ENCODE measurements at regions not wholly inside any gene's neighbourhood (a gene's known extent, or its start where the extent isn't known, plus 50 kb on each side); places are given as distances from the start of the nearest gene placed in this dataset.

GRCh38 chr5:29309359-29309758, 1884.1 kb upstream of the CDH6 start:
- no peak overlapping the region for H2BK12ac ChIP-seq (ENCODE audit: low read depth, low read length)
- no peak overlapping the region for H4K91ac ChIP-seq (replicated peaks; ENCODE audit: insufficient read length, low read length)
- WGBS, 2 experiments (ENCODE audit: extremely low coverage in 1 of 2, insufficient coverage in 1 of 2, insufficient read length in 1 of 2, insufficient replicate concordance in 2 of 2, low coverage in 1 of 2, low lambda C conversion rate in 2 of 2, missing lambda C conversion rate in 1 of 2), result 89% methylated on average over 1 of the region's 1 CpG; no CpG with 5 or more reads in 1 of the 2 experiments
- no peak overlapping the region for H4K8ac ChIP-seq (ENCODE audit: extremely low read depth, insufficient read depth, low read length)
- no peak overlapping the region for H3K27ac ChIP-seq (ENCODE audit: low read depth, low read length)
- H3K4ac ChIP-seq (replicated peaks; ENCODE audit: insufficient read length, low read depth, low read length), result no peak overlapping the region
- H2BK120ac ChIP-seq (replicated peaks; ENCODE audit: low read depth, low read length), result no peak overlapping the region
- 0 out of 4 replicates have a peak, but pooled peaks cover 0 to 2% of the 10 kb centered on the region in 2 experiments for H3K9me3 ChIP-seq (ENCODE audit: insufficient read depth in 2 of 2, low read depth in 1 of 2, low read length in 1 of 2)
- DNase-seq (ENCODE audit: low read depth in 1 of 2, low spot score in 2 of 2) (no peak), FAIRE-seq (no peak)
- no peak overlapping the region for H3K23ac ChIP-seq (ENCODE audit: insufficient read length)
- no peaks in the 10 kb centered on the region for H4K20me1 ChIP-seq (replicated peaks in 1 of 2; ENCODE audit: control insufficient read depth in 1 of 2, insufficient read depth in 2 of 2, low read length in 2 of 2)
- no peak overlapping the region for H2BK20ac ChIP-seq (ENCODE audit: low read length)
- no peaks in the 10 kb centered on the region for H3K79me2 ChIP-seq (ENCODE audit: control insufficient read depth in 1 of 2, insufficient read depth in 2 of 2, low read length in 2 of 2)
- H2AFZ ChIP-seq (ENCODE audit: low read length), result no peak overlapping the region
- H3K79me1 ChIP-seq (ENCODE audit: low read depth, low read length), result no peaks in the 10 kb centered on the region
- no peaks in the 10 kb centered on the region for H3K36me3 ChIP-seq (ENCODE audit: control insufficient read depth in 2 of 4, insufficient read depth in 4 of 4, low read length in 3 of 4)
- ChIA-PET CTCF (ENCODE audit: partially characterized antibody) (no interaction called here), POLR2A (ENCODE audit: partially characterized antibody) (no interaction called here)
- H3K14ac ChIP-seq (ENCODE audit: insufficient read length), result no peak overlapping the region
- no peak overlapping the region for H3K9ac ChIP-seq (replicated peaks in 1 of 4; ENCODE audit: extremely low read depth in 1 of 4, low read depth in 3 of 4, low read length in 3 of 4)
- H2AK5ac ChIP-seq (ENCODE audit: low read depth, low read length), result no peak overlapping the region
- no peak overlapping the region for H3K4me3 ChIP-seq (ENCODE audit: extremely low read depth in 1 of 4, insufficient read depth in 2 of 4, low read depth in 3 of 4, low read length in 4 of 4)
- H3K4me1 ChIP-seq (replicated peaks in 1 of 4; ENCODE audit: control insufficient read depth in 3 of 4, insufficient read depth in 4 of 4, low read length in 3 of 4), result no peaks in the 10 kb centered on the region
- no peak overlapping the region for H2BK15ac ChIP-seq (ENCODE audit: low read length)
- no peak overlapping the region for H3K18ac ChIP-seq (ENCODE audit: extremely low read depth, low read length)
- H3K56ac ChIP-seq (replicated peaks; ENCODE audit: insufficient read length, low read depth, low read length), result no peak overlapping the region
- no peaks in the 10 kb centered on the region for H3K23me2 ChIP-seq (ENCODE audit: low read depth, low read length)
- no peak overlapping the region for H4K5ac ChIP-seq (ENCODE audit: insufficient read length, low read depth, low read length)
- no peaks in the 10 kb centered on the region for H3K27me3 ChIP-seq (replicated peaks in 1 of 4; ENCODE audit: control insufficient read depth in 3 of 4, extremely low read depth in 1 of 4, insufficient read depth in 3 of 4, low read length in 3 of 4)
- H2BK5ac ChIP-seq (ENCODE audit: low read depth, low read length), result no peak overlapping the region
- H3K4me2 ChIP-seq (ENCODE audit: insufficient read depth in 1 of 2, low read depth in 2 of 2, low read length in 2 of 2), result no peak overlapping the region
- TF ChIP-seq CHD2 (IDR thresholded peaks at IDR 0.05; ENCODE audit: low read length) (no peak), TEAD4 (IDR thresholded peaks at IDR 0.05; ENCODE audit: low read depth, low read length) (no peak), FOSL1 (IDR thresholded peaks at IDR 0.05; ENCODE audit: insufficient read depth, low read depth, low read length) (no peak), GTF2F1 (IDR thresholded peaks at IDR 0.05; ENCODE audit: borderline replicate concordance, low read depth, low read length) (no peak), SAP30 (IDR thresholded peaks at IDR 0.05; ENCODE audit: insufficient read depth, insufficient replicate concordance, low read length) (no peak), CTCF (IDR thresholded peaks at IDR 0.05; ENCODE audit: control extremely low read depth in 1 of 3, insufficient read depth in 1 of 3, low read depth in 1 of 3, low read length in 3 of 3) (no peak), RXRA (IDR thresholded peaks at IDR 0.05; ENCODE audit: insufficient read depth, low read depth, low read length) (no peak), SIRT6 (IDR thresholded peaks at IDR 0.05; ENCODE audit: low read length) (no peak), BRCA1 (IDR thresholded peaks at IDR 0.05; ENCODE audit: low read depth, low read length) (no peak), TAF1 (IDR thresholded peaks at IDR 0.05; ENCODE audit: low read depth, low read length) (no peak), RBBP5 (IDR thresholded peaks at IDR 0.05; ENCODE audit: borderline replicate concordance, low read depth, low read length) (no peak), NANOG (IDR thresholded peaks at IDR 0.05; ENCODE audit: insufficient read depth, low read depth, low read length, poor library complexity, severe bottlenecking) (no peak), ZNF274 (IDR thresholded peaks at IDR 0.05; ENCODE audit: borderline replicate concordance, extremely low read depth, low read length) (no peak)

Measured in H1 (cell line).